K562 (cell line): ENCODE measurements at regions not wholly inside any gene's neighbourhood (a gene's known extent, or its start where the extent isn't known, plus 50 kb on each side); places are given as distances from the start of the nearest gene placed in this dataset.

ENCODE experiments used
- ATAC-seq: fragments of 200-7000 bp; cut with Tn5 transposase; 3 replicates; pipeline ENCODE4 v1.9.1; 2020; ENCODE audit warnings: moderate library complexity
- BruUV-seq: library from RNA; stranded (reverse); fragments of 400-500 nt; replicated peaks from 2 replicates; lab custom pipeline; 2021; lab: Mats Ljungman, UMichigan
- CTCF ChIA-PET: fragments of 300-600 bp; formaldehyde crosslinking; extraction: SDS; loops from one replicate; lab custom pipeline; 2021; ENCODE audit warnings: low intra/inter-chr PET ratio; lab: Yijun Ruan, JAX
- POLR2A ChIA-PET: fragments of 300-600, 350-650 bp; sonication (Branson Sonifier 250); formaldehyde crosslinking; extraction: SDS; loops from one replicate; lab custom pipeline; 2021; ENCODE audit warnings: antibody characterized with exemption, inconsistent platforms; lab: Yijun Ruan, JAX
- DNase-seq, 4 experiments: peaks; one replicate each; pipeline versions ENCODE4 v3.0.0 to v3.0.0-alpha.2; 2011 to 2018; ENCODE audit warnings: low spot score in 3 of 4, mixed read lengths in 3 of 4; ENCODE audit errors: extremely low read depth in 1 of 4
- FAIRE-seq: peaks from 2 replicates; lab custom pipeline; 2011; peaks lifted over from hg19 to GRCh38; lab: Jason Lieb, UNC
- H2AFZ ChIP-seq: 2 replicates; pipeline ENCODE4 v1.6.0; 2011; ENCODE audit warnings: low read depth, low read length, control low read depth, inconsistent platforms
- H3K27ac ChIP-seq: fragments of 200-600 bp; 3 replicates; pipeline ENCODE4 v1.8.0; 2011; ENCODE audit warnings: low read depth, mild to moderate bottlenecking, control low read depth, inconsistent platforms, low read length, moderate library complexity, mixed read lengths; ENCODE audit errors: extremely low read depth
- H3K27me3 ChIP-seq, 2 experiments: fragments of 300-600 bp in 1 of 2; 2 replicates in 1 of 2; 3 replicates in 1 of 2; pipeline versions ENCODE4 v1.6.0 to v1.8.0; 2011; ENCODE audit warnings: inconsistent platforms in 2 of 2, low read length in 2 of 2, mild to moderate bottlenecking in 1 of 2, mixed read lengths in 1 of 2, moderate library complexity in 1 of 2; ENCODE audit not compliant: control insufficient read depth in 2 of 2, insufficient read depth in 2 of 2
- H3K36me3 ChIP-seq: fragments of 300-600 bp; 3 replicates; pipeline ENCODE4 v1.8.0; 2011; ENCODE audit warnings: mild to moderate bottlenecking, low read length, inconsistent platforms; ENCODE audit not compliant: control insufficient read depth, insufficient read depth
- H3K4me1 ChIP-seq, 2 experiments: fragments of 200-600 bp in 1 of 2; replicated peaks in 1 of 2; 2 replicates in 1 of 2; 3 replicates in 1 of 2; pipeline versions ENCODE4 v1.5.1 to v1.8.0; 2011; ENCODE audit warnings: inconsistent platforms in 2 of 2, low read length in 2 of 2, mild to moderate bottlenecking in 1 of 2, mixed read lengths in 1 of 2, moderate library complexity in 1 of 2; ENCODE audit not compliant: control insufficient read depth in 2 of 2, insufficient read depth in 2 of 2
- H3K4me2 ChIP-seq: 2 replicates; pipeline ENCODE4 v1.6.1; 2011; ENCODE audit warnings: low read length, control low read depth, inconsistent platforms, mixed read lengths; ENCODE audit not compliant: insufficient read depth
- H3K4me3 ChIP-seq: fragments of 200-600 bp; sonication (generic), shearing (Covaris generic); 2 replicates; pipeline ENCODE4 v1.5.1; 2016; ENCODE audit warnings: control low read depth, inconsistent platforms
- H3K79me2 ChIP-seq: fragments of 200-600 bp; 3 replicates; pipeline ENCODE4 v1.8.0; 2011; ENCODE audit warnings: low read length, inconsistent platforms; ENCODE audit not compliant: control insufficient read depth, insufficient read depth
- H3K9ac ChIP-seq, 2 experiments: 2 replicates each; pipeline versions ENCODE4 v1.6.0 to v1.6.1; 2011; ENCODE audit warnings: low read depth in 2 of 2, low read length in 2 of 2, control low read depth in 1 of 2, inconsistent platforms in 1 of 2, mild to moderate bottlenecking in 1 of 2, mixed read lengths in 1 of 2; ENCODE audit not compliant: insufficient read depth in 1 of 2
- H3K9me1 ChIP-seq: one replicate; pipeline ENCODE4 v1.6.0; 2011; ENCODE audit warnings: inconsistent platforms, mild to moderate bottlenecking, low read length, moderate library complexity; ENCODE audit not compliant: control insufficient read depth, insufficient read depth
- H3K9me3 ChIP-seq: replicated peaks from 2 replicates; pipeline ENCODE4 v1.5.1; 2011; ENCODE audit warnings: low read depth, low read length, inconsistent platforms; ENCODE audit not compliant: control insufficient read depth, insufficient read depth
- H4K20me1 ChIP-seq: replicated peaks from 2 replicates; pipeline ENCODE4 v1.6.1; 2011; ENCODE audit warnings: low read length, inconsistent platforms, mixed read lengths; ENCODE audit not compliant: control insufficient read depth, insufficient read depth
- BDP1 ChIP-seq: IDR thresholded peaks from 3 replicates; pipeline ENCODE4 v1.6.1; 2011; ENCODE audit not compliant: insufficient read length, insufficient read depth
- C11orf30 ChIP-seq: fragments of 450-650 bp; IDR thresholded peaks from 2 replicates; pipeline ENCODE4 v1.6.1; 2016; ENCODE audit warnings: low read depth, mild to moderate bottlenecking
- CBFB ChIP-seq: sonication (generic); formaldehyde crosslinking; IDR thresholded peaks from 2 replicates; pipeline ENCODE4 v1.4.0; 2020; ENCODE audit warnings: mild to moderate bottlenecking, missing genetic modification reagents
- EHMT2 ChIP-seq: fragments of 450-650 bp; IDR thresholded peaks from 2 replicates; pipeline ENCODE4 v1.6.1; 2018; ENCODE audit warnings: antibody characterized with exemption
- L3MBTL2 ChIP-seq: fragments of 450-650 bp; IDR thresholded peaks from 2 replicates; pipeline ENCODE4 v1.6.1; 2016; ENCODE audit warnings: mild to moderate bottlenecking, moderate library complexity
- NR2F6 ChIP-seq: fragments of 450-650 bp; formaldehyde crosslinking; IDR thresholded peaks from 2 replicates; pipeline ENCODE4 v1.4.0; 2020; ENCODE audit warnings: mild to moderate bottlenecking
- NR3C1 ChIP-seq: sonication (generic); formaldehyde crosslinking; IDR thresholded peaks from 2 replicates; pipeline ENCODE4 v1.8.1; 2022; ENCODE audit warnings: missing genetic modification reagents
- SMAD4 ChIP-seq: fragments of 250-450 bp; sonication (Bioruptor Pico); conservative IDR thresholded peaks from 2 replicates; pipeline ENCODE4 v1.8.0; 2021; ENCODE audit warnings: inconsistent platforms, mild to moderate bottlenecking, moderate library complexity
- SUPT5H ChIP-seq: fragments of 450-650 bp; IDR thresholded peaks from 2 replicates; pipeline ENCODE4 v1.6.1; 2016
- TAL1 ChIP-seq: fragments of 450-650 bp; IDR thresholded peaks from 2 replicates; pipeline ENCODE4 v1.6.1; 2016; ENCODE audit warnings: mild to moderate bottlenecking
- ZEB2 ChIP-seq: fragments of 450-650 bp; IDR thresholded peaks from 2 replicates; pipeline ENCODE4 v1.6.1; 2016
- ZHX1 ChIP-seq: fragments of 150-350 bp; conservative IDR thresholded peaks from 2 replicates; pipeline ENCODE4 v1.6.1; 2014; ENCODE audit warnings: low read length
- ZNF639 ChIP-seq, 2 experiments: fragments of 200-800 bp in 1 of 2; sonication (Bioruptor generic) in 1 of 2; sonication (generic) in 1 of 2; formaldehyde crosslinking in 1 of 2; IDR thresholded peaks in 1 of 2; conservative IDR thresholded peaks in 1 of 2; 2 replicates each; pipeline versions ENCODE4 v1.5.0 to v1.6.1; 2016 to 2020; ENCODE audit warnings: missing compliant biosample characterization in 1 of 2, missing genetic modification characterization in 1 of 2, missing genetic modification reagents in 1 of 2
- in situ Hi-C: fragments of 300-500 bp; cut with MboI; formaldehyde crosslinking; loops from 4 replicates; pipeline ENCODE4 v1.15.0; 2018; ENCODE audit warnings: inconsistent platforms, mixed read lengths
- intact Hi-C: fragments of 100-400 bp; cut with micrococcal nuclease; formaldehyde crosslinking; loops from 2 replicates; pipeline ENCODE4 v1.14.2; 2022

- H3K4me1 ChIP-seq, result no peaks in the 10 kb centered on the region
- no peaks in the 10 kb centered on the region for H3K36me3 ChIP-seq
- in situ Hi-C loops, result no loop called here
- intact Hi-C loops, result no loop called here
- no peaks in the 10 kb centered on the region for H4K20me1 ChIP-seq
- H3K4me2 ChIP-seq, result no peak overlapping the region
- POLR2A ChIA-PET, result interaction anchor here (0.7 kb wide), 1 partner anchor 12 kb away, joined by 3 read pairs; no protein-coding TSS in a partner anchor
- no peaks in the 10 kb centered on the region for H3K9me1 ChIP-seq
- H3K4me3 ChIP-seq, result no peak overlapping the region
- H3K9me3 ChIP-seq, result no peaks in the 10 kb centered on the region
- DNase-seq (no peak), FAIRE-seq (no peak), ATAC-seq (no peak)
- H3K27ac ChIP-seq, result no peak overlapping the region
- CTCF ChIA-PET, result no interaction called here
- BruUV-seq, result no TSS peak
- H2AFZ ChIP-seq, result no peak overlapping the region
- no peak for TF ChIP-seq C11orf30
- TF ChIP-seq ZHX1, result no peak
- TF ChIP-seq EHMT2, result no peak
- no peak for TF ChIP-seq ZNF639 (CRISPR knock-in tag; conservative IDR thresholded peaks at IDR 0.05 in 1 of 2, IDR thresholded peaks at IDR 0.05 in 1 of 2)
- no peak for TF ChIP-seq SUPT5H
- no peak for TF ChIP-seq NR2F6 (CRISPR knock-in tag)
- no peak for TF ChIP-seq BDP1
- no peak for TF ChIP-seq SMAD4 (CRISPR knock-in tag)
- TF ChIP-seq NR3C1 (CRISPR knock-in tag), result no peak
- TF ChIP-seq L3MBTL2, result no peak
- TF ChIP-seq CBFB (CRISPR knock-in tag), result no peak
- no peak for TF ChIP-seq TAL1
- TF ChIP-seq ZEB2, result no peak
- H3K27me3 ChIP-seq, result no peaks in the 10 kb centered on the region
- no peak overlapping the region for H3K9ac ChIP-seq
- H3K79me2 ChIP-seq, result no peaks in the 10 kb centered on the region
Measured at GRCh38 chr3:65114041-65114440, 426.2 kb upstream of the ADAMTS9 start.
